HepG2 (cell line): ENCODE measurements at regions not wholly inside any gene's neighbourhood (a gene's known extent, or its start where the extent isn't known, plus 50 kb on each side); places are given as distances from the start of the nearest gene placed in this dataset.

Experiments used
- ATAC-seq: fragments of 200-7000 bp; cut with Tn5 transposase; 3 replicates; pipeline ENCODE4 v1.9.1; 2020; ENCODE audit warnings: mild to moderate bottlenecking, moderate library complexity
- BruUV-seq: library from RNA; stranded (reverse); fragments of 400-500 nt; replicated peaks from 2 replicates; lab custom pipeline; 2021; lab: Mats Ljungman, UMichigan
- CTCF ChIA-PET: fragments of 300-600 bp; formaldehyde crosslinking; extraction: SDS; loops from one replicate; lab custom pipeline; 2021; ENCODE audit warnings: low total read pairs, inconsistent platforms, low intra/inter-chr PET ratio; lab: Yijun Ruan, JAX
- POLR2A ChIA-PET: fragments of 350-600 bp; sonication (Branson Sonifier 250); formaldehyde crosslinking; loops from one replicate; lab custom pipeline; 2020; ENCODE audit warnings: antibody characterized with exemption, inconsistent platforms; lab: Yijun Ruan, JAX
- DNase-seq: peaks from one replicate; pipeline ENCODE4 v3.0.0-alpha.2; 2015; ENCODE audit warnings: low spot score
- FAIRE-seq: peaks from 3 replicates; lab custom pipeline; 2011; peaks lifted over from hg19 to GRCh38; lab: Jason Lieb, UNC
- H2AFZ ChIP-seq: one replicate; pipeline ENCODE4 v1.6.1; 2011; ENCODE audit warnings: low read length, inconsistent platforms
- H3K27ac ChIP-seq: fragments of 300-600 bp; 3 replicates; pipeline ENCODE4 v1.8.0; 2011; ENCODE audit warnings: mixed run types, mild to moderate bottlenecking, mixed read lengths, low read length, inconsistent platforms; ENCODE audit not compliant: insufficient read depth; ENCODE audit errors: extremely low read length
- H3K27me3 ChIP-seq, 2 experiments: fragments of 200-600 bp in 1 of 2; 2 replicates in 1 of 2; 3 replicates in 1 of 2; pipeline versions ENCODE4 v1.6.0 to v1.8.0; 2011; ENCODE audit warnings: low read length in 2 of 2, mild to moderate bottlenecking in 2 of 2, moderate library complexity in 2 of 2, inconsistent platforms in 1 of 2; ENCODE audit not compliant: insufficient read depth in 2 of 2, control insufficient read depth in 1 of 2
- H3K36me3 ChIP-seq, 2 experiments: fragments of 200-600 bp in 1 of 2; replicated peaks in 1 of 2; 2 replicates in 1 of 2; 3 replicates in 1 of 2; pipeline versions ENCODE4 v1.5.1 to v1.8.0; 2011; ENCODE audit warnings: low read length in 2 of 2, inconsistent platforms in 1 of 2; ENCODE audit not compliant: insufficient read depth in 2 of 2, control insufficient read depth in 1 of 2
- H3K4me1 ChIP-seq: 2 replicates; pipeline ENCODE4 v1.5.1; 2012; ENCODE audit warnings: low read length, inconsistent platforms; ENCODE audit not compliant: insufficient read depth
- H3K4me2 ChIP-seq: 2 replicates; pipeline ENCODE4 v1.6.0; 2011; ENCODE audit warnings: low read depth, low read length, inconsistent platforms
- H3K4me3 ChIP-seq, 3 experiments: fragments of 200-600 bp in 1 of 3; sonication (generic), shearing (Covaris generic) in 1 of 3; replicated peaks in 1 of 3; 2 replicates each; pipeline ENCODE4 v1.5.1; 2011 to 2016; ENCODE audit warnings: low read length in 3 of 3, inconsistent platforms in 2 of 3, low read depth in 2 of 3, mild to moderate bottlenecking in 2 of 3, control low read depth in 1 of 3, mixed read lengths in 1 of 3; ENCODE audit not compliant: insufficient read depth in 1 of 3
- H3K79me2 ChIP-seq: one replicate; pipeline ENCODE4 v1.6.1; 2011; ENCODE audit warnings: low read length, inconsistent platforms; ENCODE audit not compliant: insufficient read depth
- H3K9ac ChIP-seq: 2 replicates; pipeline ENCODE4 v1.6.0; 2011; ENCODE audit warnings: mild to moderate bottlenecking, low read depth, low read length, inconsistent platforms; ENCODE audit not compliant: insufficient read depth
- H3K9me3 ChIP-seq: 2 replicates; pipeline ENCODE4 v1.5.1; 2012; ENCODE audit warnings: mild to moderate bottlenecking, low read length
- H4K20me1 ChIP-seq: 2 replicates; pipeline ENCODE4 v1.6.0; 2011; ENCODE audit warnings: inconsistent platforms, mild to moderate bottlenecking, low read length, moderate library complexity; ENCODE audit not compliant: insufficient read depth
- HMG20B ChIP-seq: conservative IDR thresholded peaks from 2 replicates; pipeline ENCODE4 v1.6.1; 2016; ENCODE audit warnings: missing genetic modification reagents, missing compliant biosample characterization
- PRPF4 ChIP-seq: fragments of 200-400 bp; formaldehyde crosslinking; IDR thresholded peaks from 2 replicates; pipeline ENCODE4 v1.6.1; 2016; ENCODE audit warnings: low read length, low read depth; ENCODE audit not compliant: poor library complexity, severe bottlenecking
- SMC3 ChIP-seq: IDR thresholded peaks from 2 replicates; pipeline ENCODE4 v1.6.1; 2011; ENCODE audit warnings: low read length, improper control_type of control experiment
- SP1 ChIP-seq, 2 experiments: fragments of 450-650 bp in 1 of 2; sonication (generic) in 1 of 2; formaldehyde crosslinking in 1 of 2; IDR thresholded peaks; 2 replicates each; pipeline versions ENCODE4 v1.4.0 to v1.6.1; 2016 to 2020; ENCODE audit warnings: missing genetic modification reagents in 1 of 2
- STAG1 ChIP-seq: sonication (generic); formaldehyde crosslinking; IDR thresholded peaks from 2 replicates; pipeline ENCODE4 v1.4.0; 2020; ENCODE audit warnings: missing genetic modification reagents
- ZBTB10 ChIP-seq: sonication (generic); formaldehyde crosslinking; IDR thresholded peaks from 2 replicates; pipeline ENCODE4 v1.4.0; 2020; ENCODE audit warnings: missing genetic modification reagents, borderline replicate concordance
- ZNF563 ChIP-seq: sonication (generic); formaldehyde crosslinking; IDR thresholded peaks from 2 replicates; pipeline ENCODE4 v1.8.0; 2022; ENCODE audit warnings: mild to moderate bottlenecking, moderate library complexity, missing genetic modification reagents
- WGBS: methylation state at CpG from one replicate; pipeline ENCODE4 v1.1.6; 2017; ENCODE audit warnings: low lambda C conversion rate; 5-methylcytosine and 5-hydroxymethylcytosine counted together
- in situ Hi-C: cut with HindIII; loops from 2 replicates; pipeline ENCODE4 v1.10.0; 2017; ENCODE audit warnings: low pct_unique_long_range_greater_than_20kb; ENCODE audit not compliant: extremely low pct_ligation_motif_present
- intact Hi-C: fragments of 100-400 bp; cut with micrococcal nuclease; formaldehyde crosslinking; loops from one replicate; pipeline ENCODE4 v1.10.0; 2022; ENCODE audit not compliant: unreplicated experiment
- TF ChIP-seq, protein P1 (sequence below): sonication (generic); formaldehyde crosslinking; IDR thresholded peaks from 2 replicates; pipeline ENCODE4 v1.5.0; 2020; ENCODE audit warnings: mild to moderate bottlenecking, missing genetic modification reagents, moderate library complexity
- TF ChIP-seq, protein P2 (sequence below): sonication (generic); formaldehyde crosslinking; IDR thresholded peaks from 2 replicates; pipeline ENCODE4 v1.5.0; 2020; ENCODE audit warnings: missing genetic modification reagents

GRCh38 chr5:52356311-52356918 lies 431.3 kb upstream of the ITGA1 start:
- no peak overlapping the region for H3K27ac ChIP-seq
- H3K27me3 ChIP-seq, result no peaks in the 10 kb centered on the region
- no peaks in the 10 kb centered on the region for H3K4me1 ChIP-seq
- intact Hi-C loops (loop anchor here (1.0 kb wide), 1 partner anchor 1397 kb away; no protein-coding TSS in a partner anchor), in situ Hi-C loops (loop anchor here (25.0 kb wide), 1 partner anchor 1394 kb away; no protein-coding TSS in a partner anchor)
- TF ChIP-seq STAG1 (CRISPR knock-in tag) (peak; percentile 60), ZNF563 (CRISPR knock-in tag) (no peak), SMC3 (peak; percentile 5; the same call in 1 of the 2 replicates)
- TF ChIP-seq, protein P1, sequence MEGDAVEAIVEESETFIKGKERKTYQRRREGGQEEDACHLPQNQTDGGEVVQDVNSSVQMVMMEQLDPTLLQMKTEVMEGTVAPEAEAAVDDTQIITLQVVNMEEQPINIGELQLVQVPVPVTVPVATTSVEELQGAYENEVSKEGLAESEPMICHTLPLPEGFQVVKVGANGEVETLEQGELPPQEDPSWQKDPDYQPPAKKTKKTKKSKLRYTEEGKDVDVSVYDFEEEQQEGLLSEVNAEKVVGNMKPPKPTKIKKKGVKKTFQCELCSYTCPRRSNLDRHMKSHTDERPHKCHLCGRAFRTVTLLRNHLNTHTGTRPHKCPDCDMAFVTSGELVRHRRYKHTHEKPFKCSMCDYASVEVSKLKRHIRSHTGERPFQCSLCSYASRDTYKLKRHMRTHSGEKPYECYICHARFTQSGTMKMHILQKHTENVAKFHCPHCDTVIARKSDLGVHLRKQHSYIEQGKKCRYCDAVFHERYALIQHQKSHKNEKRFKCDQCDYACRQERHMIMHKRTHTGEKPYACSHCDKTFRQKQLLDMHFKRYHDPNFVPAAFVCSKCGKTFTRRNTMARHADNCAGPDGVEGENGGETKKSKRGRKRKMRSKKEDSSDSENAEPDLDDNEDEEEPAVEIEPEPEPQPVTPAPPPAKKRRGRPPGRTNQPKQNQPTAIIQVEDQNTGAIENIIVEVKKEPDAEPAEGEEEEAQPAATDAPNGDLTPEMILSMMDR (CRISPR knock-in tag), result peak; percentile 41
- ChIA-PET POLR2A (no interaction called here), CTCF (no interaction called here)
- H3K4me2 ChIP-seq, result no peak overlapping the region
- H3K36me3 ChIP-seq, result no peaks in the 10 kb centered on the region
- no peak overlapping the region for H3K9ac ChIP-seq
- ATAC-seq (no peak), FAIRE-seq (no peak), DNase-seq (no peak)
- no peak overlapping the region for H2AFZ ChIP-seq
- H3K4me3 ChIP-seq, result no peak overlapping the region
- 1% methylated on average over 3 of the region's 3 CpGs for WGBS
- H3K79me2 ChIP-seq, result no peaks in the 10 kb centered on the region
- H3K9me3 ChIP-seq, result no peaks in the 10 kb centered on the region
- no peaks in the 10 kb centered on the region for H4K20me1 ChIP-seq
- BruUV-seq, result no TSS peak

GRCh38 chr5:52359261-52359660 lies 428.5 kb upstream of the ITGA1 start:
- intact Hi-C loops, result no loop called here
- no peak for FAIRE-seq

More at GRCh38 chr5:52359261-52359660, 428.5 kb upstream of the ITGA1 start:
- ChIA-PET CTCF (no interaction called here), POLR2A (no interaction called here)
- Histone ChIP-seq H2AFZ (no peak overlapping the region), H3K79me2 (no peaks in the 10 kb centered on the region), H3K27ac (no peak overlapping the region), H3K9ac (no peak overlapping the region), H4K20me1 (no peaks in the 10 kb centered on the region), H3K4me3 (no peak overlapping the region), H3K36me3 (no peaks in the 10 kb centered on the region)
- no peak for ATAC-seq
- BruUV-seq, result no TSS peak
- TF ChIP-seq HMG20B, result no peak
- no peak for TF ChIP-seq ZBTB10 (CRISPR knock-in tag)
- TF ChIP-seq SP1 (IDR thresholded peaks at IDR 0.05), result no peak
- TF ChIP-seq SP1 (CRISPR knock-in tag; IDR thresholded peaks at IDR 0.05), result no peak
- TF ChIP-seq, protein P2, sequence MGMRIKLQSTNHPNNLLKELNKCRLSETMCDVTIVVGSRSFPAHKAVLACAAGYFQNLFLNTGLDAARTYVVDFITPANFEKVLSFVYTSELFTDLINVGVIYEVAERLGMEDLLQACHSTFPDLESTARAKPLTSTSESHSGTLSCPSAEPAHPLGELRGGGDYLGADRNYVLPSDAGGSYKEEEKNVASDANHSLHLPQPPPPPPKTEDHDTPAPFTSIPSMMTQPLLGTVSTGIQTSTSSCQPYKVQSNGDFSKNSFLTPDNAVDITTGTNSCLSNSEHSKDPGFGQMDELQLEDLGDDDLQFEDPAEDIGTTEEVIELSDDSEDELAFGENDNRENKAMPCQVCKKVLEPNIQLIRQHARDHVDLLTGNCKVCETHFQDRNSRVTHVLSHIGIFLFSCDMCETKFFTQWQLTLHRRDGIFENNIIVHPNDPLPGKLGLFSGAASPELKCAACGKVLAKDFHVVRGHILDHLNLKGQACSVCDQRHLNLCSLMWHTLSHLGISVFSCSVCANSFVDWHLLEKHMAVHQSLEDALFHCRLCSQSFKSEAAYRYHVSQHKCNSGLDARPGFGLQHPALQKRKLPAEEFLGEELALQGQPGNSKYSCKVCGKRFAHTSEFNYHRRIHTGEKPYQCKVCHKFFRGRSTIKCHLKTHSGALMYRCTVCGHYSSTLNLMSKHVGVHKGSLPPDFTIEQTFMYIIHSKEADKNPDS (CRISPR knock-in tag), result no peak
- TF ChIP-seq PRPF4, result no peak
- TF ChIP-seq, all 625 proteins: peak for 0
- Histone ChIP-seq H3K27me3 (no peaks in the 10 kb centered on the region), H3K9me3 (no peaks in the 10 kb centered on the region), H3K4me2 (no peak overlapping the region), H3K4me1 (no peaks in the 10 kb centered on the region)
- DNase-seq, result no peak
- in situ Hi-C loops, result loop anchor here (25.0 kb wide), 1 partner anchor 1397 kb away; no protein-coding TSS in a partner anchor
